ENCODE measurements at regions not wholly inside any gene's neighbourhood (a gene's known extent, or its start where the extent isn't known, plus 50 kb on each side); places are given as distances from the start of the nearest gene placed in this dataset.

DNA sequence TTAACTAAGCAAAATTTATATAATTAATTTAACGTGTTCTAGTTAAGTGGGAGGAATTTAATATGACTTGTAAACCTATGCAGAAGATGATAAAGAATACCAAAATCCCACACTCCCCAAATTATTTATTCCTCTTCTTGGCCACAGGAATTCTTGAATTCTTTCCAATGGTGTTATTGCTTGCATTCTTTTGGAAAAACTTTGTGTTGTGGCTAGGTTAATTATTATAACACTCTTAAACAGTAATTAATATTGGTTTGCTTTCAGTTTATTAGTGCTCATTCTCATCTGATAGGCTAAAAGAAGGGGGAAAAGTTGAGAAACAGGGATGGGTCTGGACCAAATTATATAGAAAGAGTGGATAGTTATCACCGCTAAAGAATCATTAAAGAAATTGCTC, 141.5 kb upstream of the PABPC4L start:
- Histone ChIP-seq H3K79me2 (ENCODE audit: insufficient read depth, low read depth) (no peaks in the 10 kb centered on the region), H3K36me3 (ENCODE audit: insufficient read depth) (no peaks in the 10 kb centered on the region), H3K9ac (no peak overlapping the region), H3K4me1 (ENCODE audit: low read depth, poor library complexity, severe bottlenecking) (no peaks in the 10 kb centered on the region), H3K27ac (no peak overlapping the region), H3K4me2 (no peak overlapping the region), H4K20me1 (ENCODE audit: insufficient read depth) (no peaks in the 10 kb centered on the region), H2AFZ (ENCODE audit: low read depth) (no peak overlapping the region), H3K27me3 (ENCODE audit: insufficient read depth, low read depth) (no peaks in the 10 kb centered on the region), H3K4me3 (IDR thresholded peaks at IDR 0.05; ENCODE audit: insufficient read depth, low read depth, low read length) (no peak overlapping the region)
- TF ChIP-seq, protein P1, sequence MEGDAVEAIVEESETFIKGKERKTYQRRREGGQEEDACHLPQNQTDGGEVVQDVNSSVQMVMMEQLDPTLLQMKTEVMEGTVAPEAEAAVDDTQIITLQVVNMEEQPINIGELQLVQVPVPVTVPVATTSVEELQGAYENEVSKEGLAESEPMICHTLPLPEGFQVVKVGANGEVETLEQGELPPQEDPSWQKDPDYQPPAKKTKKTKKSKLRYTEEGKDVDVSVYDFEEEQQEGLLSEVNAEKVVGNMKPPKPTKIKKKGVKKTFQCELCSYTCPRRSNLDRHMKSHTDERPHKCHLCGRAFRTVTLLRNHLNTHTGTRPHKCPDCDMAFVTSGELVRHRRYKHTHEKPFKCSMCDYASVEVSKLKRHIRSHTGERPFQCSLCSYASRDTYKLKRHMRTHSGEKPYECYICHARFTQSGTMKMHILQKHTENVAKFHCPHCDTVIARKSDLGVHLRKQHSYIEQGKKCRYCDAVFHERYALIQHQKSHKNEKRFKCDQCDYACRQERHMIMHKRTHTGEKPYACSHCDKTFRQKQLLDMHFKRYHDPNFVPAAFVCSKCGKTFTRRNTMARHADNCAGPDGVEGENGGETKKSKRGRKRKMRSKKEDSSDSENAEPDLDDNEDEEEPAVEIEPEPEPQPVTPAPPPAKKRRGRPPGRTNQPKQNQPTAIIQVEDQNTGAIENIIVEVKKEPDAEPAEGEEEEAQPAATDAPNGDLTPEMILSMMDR (conservative IDR thresholded peaks at IDR 0.05; ENCODE audit: low read depth, low read length), result no peak

GRCh38 chr4:134337574-134337973, 136.0 kb upstream of the PABPC4L start:
- no peaks in the 10 kb centered on the region for H3K4me1 ChIP-seq (ENCODE audit: low read depth, poor library complexity, severe bottlenecking)
- H3K79me2 ChIP-seq (ENCODE audit: insufficient read depth, low read depth), result no peaks in the 10 kb centered on the region
- H4K20me1 ChIP-seq (ENCODE audit: insufficient read depth), result no peaks in the 10 kb centered on the region
- H3K4me3 ChIP-seq (IDR thresholded peaks at IDR 0.05; ENCODE audit: insufficient read depth, low read depth, low read length), result no peak overlapping the region
- H3K36me3 ChIP-seq (ENCODE audit: insufficient read depth), result no peaks in the 10 kb centered on the region
- TF ChIP-seq, protein P1 (conservative IDR thresholded peaks at IDR 0.05; ENCODE audit: low read depth, low read length), result no peak
- H3K27ac ChIP-seq, result no peak overlapping the region
- H3K27me3 ChIP-seq (ENCODE audit: insufficient read depth, low read depth), result no peaks in the 10 kb centered on the region
- no peak overlapping the region for H3K4me2 ChIP-seq
- no peak overlapping the region for H3K9ac ChIP-seq
- H2AFZ ChIP-seq (ENCODE audit: low read depth), result no peak overlapping the region

GRCh38 chr4:134328741-134329140, 127.2 kb upstream of the PABPC4L start:
- Histone ChIP-seq H3K27me3 (ENCODE audit: insufficient read depth, low read depth) (no peaks in the 10 kb centered on the region), H3K79me2 (ENCODE audit: insufficient read depth, low read depth) (no peaks in the 10 kb centered on the region), H4K20me1 (ENCODE audit: insufficient read depth) (no peaks in the 10 kb centered on the region), H3K4me1 (ENCODE audit: low read depth, poor library complexity, severe bottlenecking) (no peaks in the 10 kb centered on the region), H3K36me3 (ENCODE audit: insufficient read depth) (no peaks in the 10 kb centered on the region), H3K9ac (no peak overlapping the region), H2AFZ (ENCODE audit: low read depth) (no peak overlapping the region), H3K4me3 (IDR thresholded peaks at IDR 0.05; ENCODE audit: insufficient read depth, low read depth, low read length) (no peak overlapping the region), H3K4me2 (no peak overlapping the region), H3K27ac (no peak overlapping the region)
- TF ChIP-seq, protein P1 (conservative IDR thresholded peaks at IDR 0.05; ENCODE audit: low read depth, low read length), result no peak

- H2AFZ ChIP-seq (ENCODE audit: low read depth), result no peak overlapping the region
- H3K4me3 ChIP-seq (IDR thresholded peaks at IDR 0.05; ENCODE audit: insufficient read depth, low read depth, low read length), result no peak overlapping the region
- no peaks in the 10 kb centered on the region for H4K20me1 ChIP-seq (ENCODE audit: insufficient read depth)
- H3K79me2 ChIP-seq (ENCODE audit: insufficient read depth, low read depth), result no peaks in the 10 kb centered on the region
- H3K27ac ChIP-seq, result no peak overlapping the region
- no peaks in the 10 kb centered on the region for H3K36me3 ChIP-seq (ENCODE audit: insufficient read depth)
- H3K4me2 ChIP-seq, result no peak overlapping the region
- H3K9ac ChIP-seq, result no peak overlapping the region
- no peaks in the 10 kb centered on the region for H3K27me3 ChIP-seq (ENCODE audit: insufficient read depth, low read depth)
- TF ChIP-seq, protein P1 (conservative IDR thresholded peaks at IDR 0.05; ENCODE audit: low read depth, low read length), result no peak
- H3K4me1 ChIP-seq (ENCODE audit: low read depth, poor library complexity, severe bottlenecking), result no peaks in the 10 kb centered on the region
These were observed 125.9 kb upstream of the PABPC4L start for GRCh38 chr4:134327274-134328122.
